GM21737 (cell line): ENCODE measurements at regions not wholly inside any gene's neighbourhood (a gene's known extent, or its start where the extent isn't known, plus 50 kb on each side); places are given as distances from the start of the nearest gene placed in this dataset.
"Not testable (repeated sequence)": the region's sequence is repeated elsewhere in the genome, so short reads cannot be mapped to it uniquely, and the experiment has no call there.

ENCODE experiments used
- ATAC-seq: cut with Tn5 transposase; IDR thresholded peaks from one replicate; pipeline ENCODE4 v1.9.1; 2021; ENCODE audit warnings: mild to moderate bottlenecking, moderate library complexity; ENCODE audit not compliant: unreplicated experiment

- no peak for ATAC-seq
Observed at GRCh38 chr2:83103613-83104012, 1355.5 kb downstream of the SUCLG1 start.

GRCh38 chr2:83089051-83089450 lies 1370.0 kb downstream of the SUCLG1 start:
- not testable (repeated sequence) for ATAC-seq

- no peak for ATAC-seq
Observed at GRCh38 chr2:83085869-83086268, 1373.2 kb downstream of the SUCLG1 start.

GRCh38 chr2:83081826-83082690 lies 1377.0 kb downstream of the SUCLG1 start:
- no peak for ATAC-seq

- no peak for ATAC-seq
Observed at GRCh38 chr2:83079007-83079406, 1380.1 kb downstream of the SUCLG1 start.

GRCh38 chr2:83072767-83073166 lies 1386.3 kb downstream of the SUCLG1 start:
- ATAC-seq = no peak

- no peak for ATAC-seq
Observed at GRCh38 chr2:83071914-83072313, 1387.2 kb downstream of the SUCLG1 start.

- no peak for ATAC-seq
Observed at GRCh38 chr2:83071352-83071751, 1387.7 kb downstream of the SUCLG1 start.

- ATAC-seq = no peak
Observed at GRCh38 chr2:83069724-83070123, 1389.4 kb downstream of the SUCLG1 start.

- no peak for ATAC-seq
Observed at GRCh38 chr2:83068714-83069113, 1390.4 kb downstream of the SUCLG1 start.

- ATAC-seq = no peak
Observed at GRCh38 chr2:83067947-83068346, 1391.1 kb downstream of the SUCLG1 start.

- ATAC-seq = no peak
Observed at GRCh38 chr2:83063933-83064332, 1395.1 kb downstream of the SUCLG1 start.

- no peak for ATAC-seq
Observed at GRCh38 chr2:83063511-83063910, 1395.6 kb downstream of the SUCLG1 start.

GRCh38 chr2:83058683-83059082 lies 1400.4 kb downstream of the SUCLG1 start:
- ATAC-seq = no peak

- ATAC-seq = no peak
Observed at GRCh38 chr2:83055376-83056010, 1403.6 kb downstream of the SUCLG1 start.

- no peak for ATAC-seq
Observed at GRCh38 chr2:83054751-83055150, 1404.3 kb downstream of the SUCLG1 start.

GRCh38 chr2:83051538-83052170 lies 1407.4 kb downstream of the SUCLG1 start:
- no peak for ATAC-seq

- ATAC-seq = no peak
Observed at GRCh38 chr2:83042053-83042452, 1417.0 kb downstream of the SUCLG1 start.

- ATAC-seq = no peak
Observed at GRCh38 chr2:83022631-83023210, 1436.4 kb downstream of the SUCLG1 start.

- ATAC-seq = no peak
Observed at GRCh38 chr2:83017366-83018090, 1441.6 kb downstream of the SUCLG1 start.
